CD4-positive, alpha-beta T cell (primary cell): ENCODE measurements at regions not wholly inside any gene's neighbourhood (a gene's known extent, or its start where the extent isn't known, plus 50 kb on each side); places are given as distances from the start of the nearest gene placed in this dataset.
"Not testable (repeated sequence)": the region's sequence is repeated elsewhere in the genome, so short reads cannot be mapped to it uniquely, and the experiment has no call there.

Experiments
- ATAC-seq: fragments of 200-7000 bp; cut with Tn5 transposase; one replicate; pipeline ENCODE4 v1.10.0; 2022; ENCODE audit warnings: mild to moderate bottlenecking; ENCODE audit not compliant: poor library complexity
- CTCF ChIA-PET: fragments of 350-600 bp; sonication (Branson Sonifier 250); formaldehyde crosslinking; loops from one replicate; lab custom pipeline; 2021; ENCODE audit warnings: antibody characterized with exemption, inconsistent platforms; lab: Charles Lee
- POLR2A ChIA-PET: fragments of 350-600 bp; sonication (Branson Sonifier 250); formaldehyde crosslinking; loops from one replicate; lab custom pipeline; 2021; ENCODE audit warnings: antibody characterized with exemption, inconsistent platforms; lab: Charles Lee
- DNase-seq, 14 experiments: peaks; one replicate each; pipeline ENCODE4 v3.0.0-alpha.2; 2013 to 2020; ENCODE audit warnings: mixed read lengths in 2 of 14
- H3K27ac ChIP-seq, 2 donors: one replicate each; pipeline versions ENCODE4 v1.5.1 to v1.7.0; 2013; ENCODE audit warnings: low read length in 2 of 2, low read depth in 1 of 2, mild to moderate bottlenecking in 1 of 2
- H3K27me3 ChIP-seq, 2 experiments: 1 replicate in 1 of 2; 2 replicates in 1 of 2; pipeline versions ENCODE4 v1.6.1 to v1.7.0; 2013; ENCODE audit warnings: low read length in 2 of 2, control low read depth in 1 of 2, mild to moderate bottlenecking in 1 of 2, moderate library complexity in 1 of 2; ENCODE audit not compliant: insufficient read depth in 2 of 2, control insufficient read depth in 1 of 2
- H3K36me3 ChIP-seq: one replicate; pipeline ENCODE4 v1.6.1; 2013; ENCODE audit warnings: low read length, control low read depth; ENCODE audit not compliant: insufficient read depth
- H3K4me1 ChIP-seq: one replicate; pipeline ENCODE4 v1.6.1; 2013; ENCODE audit warnings: low read length, control low read depth; ENCODE audit not compliant: insufficient read depth
- H3K4me3 ChIP-seq: one replicate; pipeline ENCODE4 v1.5.1; 2013; ENCODE audit warnings: mild to moderate bottlenecking, low read length, moderate library complexity
- H3K9me3 ChIP-seq, 2 experiments: 1 replicate in 1 of 2; 2 replicates in 1 of 2; pipeline versions ENCODE4 v1.6.1 to v1.7.0; 2013; ENCODE audit warnings: low read length in 2 of 2, mild to moderate bottlenecking in 2 of 2, control low read depth in 1 of 2, moderate library complexity in 1 of 2; ENCODE audit not compliant: control insufficient read depth in 1 of 2, insufficient read depth in 1 of 2
- H3K27ac Mint-ChIP-seq: one replicate; pipeline ENCODE4 v1.8.0; 2020; ENCODE audit warnings: mixed read lengths
- H3K27me3 Mint-ChIP-seq: one replicate; pipeline ENCODE4 v1.8.0; 2021; ENCODE audit warnings: mixed read lengths
- H3K36me3 Mint-ChIP-seq: one replicate; pipeline ENCODE4 v1.8.0; 2021; ENCODE audit warnings: low read depth, mixed read lengths
- H3K4me1 Mint-ChIP-seq: one replicate; pipeline ENCODE4 v1.8.0; 2021; ENCODE audit warnings: low read depth, mixed read lengths
- H3K4me3 Mint-ChIP-seq: one replicate; pipeline ENCODE4 v1.8.0; 2020; ENCODE audit warnings: mild to moderate bottlenecking, mixed read lengths
- H3K9me3 Mint-ChIP-seq: one replicate; pipeline ENCODE4 v1.8.0; 2020; ENCODE audit warnings: mixed read lengths
- CTCF ChIP-seq: fragments of 200-600 bp; IDR thresholded peaks from one replicate; pipeline ENCODE4 v1.8.0; 2022; ENCODE audit warnings: antibody characterized with exemption, mild to moderate bottlenecking
- intact Hi-C, 2 experiments: fragments of 100-400 bp; cut with DNase I in 1 of 2; cut with micrococcal nuclease in 1 of 2; formaldehyde crosslinking; loops; one replicate each; pipeline versions ENCODE4 v1.15.1 to v1.9.0; 2023 to 2025; cut with DNase I, micrococcal nuclease

GRCh38 chr10:37496061-37496460 is 361.3 kb downstream of the ZNF248 start:
- Histone ChIP-seq H3K4me1 (no peaks in the 10 kb centered on the region), H3K27me3 (no peaks in the 10 kb centered on the region), H3K4me3 (no peak overlapping the region), H3K9me3 (peaks cover 0 to 7% of the 10 kb centered on the region in 2 experiments), H3K27ac (no peak overlapping the region), H3K36me3 (no peaks in the 10 kb centered on the region)
- ChIA-PET CTCF (no interaction called here), POLR2A (no interaction called here)
- Mint-ChIP-seq H3K27me3 (no peaks in the 10 kb centered on the region), H3K27ac (no peak overlapping the region), H3K4me3 (no peak overlapping the region), H3K9me3 (peaks cover 11% of the 10 kb centered on the region), H3K36me3 (no peaks in the 10 kb centered on the region), H3K4me1 (no peaks in the 10 kb centered on the region)
- TF ChIP-seq CTCF, result no peak
- intact Hi-C loops, result no loop called here
- DNase-seq, result no peak
- no peak for ATAC-seq

GRCh38 chr10:37495415-37495814 is 362.0 kb downstream of the ZNF248 start:
- no peaks in the 10 kb centered on the region for H3K4me1 Mint-ChIP-seq

GRCh38 chr10:37493185-37493796 is 364.1 kb downstream of the ZNF248 start:
- H3K27ac ChIP-seq, intact Hi-C loops, H3K4me3 Mint-ChIP-seq, POLR2A ChIA-PET, DNase-seq, H3K27ac Mint-ChIP-seq, H3K36me3 ChIP-seq, ATAC-seq, H3K36me3 Mint-ChIP-seq, H3K4me1 ChIP-seq, CTCF ChIA-PET, H3K4me3 ChIP-seq, H3K27me3 ChIP-seq, H3K4me1 Mint-ChIP-seq, H3K27me3 Mint-ChIP-seq: not testable (repeated sequence)
- H3K9me3 Mint-ChIP-seq, result peaks cover 11% of the 10 kb centered on the region
- peaks cover 6 to 10% of the 10 kb centered on the region in 2 experiments for H3K9me3 ChIP-seq

More at GRCh38 chr10:37495415-37495814, 362.0 kb downstream of the ZNF248 start:
- Mint-ChIP-seq H3K4me3 (no peak overlapping the region), H3K9me3 (peaks cover 11% of the 10 kb centered on the region), H3K27ac (no peak overlapping the region), H3K27me3 (no peaks in the 10 kb centered on the region), H3K36me3 (no peaks in the 10 kb centered on the region)
- H3K4me1 ChIP-seq, result no peaks in the 10 kb centered on the region
- ChIA-PET POLR2A (no interaction called here), CTCF (no interaction called here)
- TF ChIP-seq CTCF, result no peak
- H3K4me3 ChIP-seq, result no peak overlapping the region
- DNase-seq (no peak), ATAC-seq (no peak)
- peaks cover 0 to 7% of the 10 kb centered on the region in 2 experiments for H3K9me3 ChIP-seq
- no peaks in the 10 kb centered on the region for H3K36me3 ChIP-seq
- no peak overlapping the region for H3K27ac ChIP-seq
- no peaks in the 10 kb centered on the region for H3K27me3 ChIP-seq
- intact Hi-C loops, result no loop called here

GRCh38 chr10:37490266-37490665 is 364.9 kb downstream of the ANKRD30A start:
- intact Hi-C loops, result no loop called here
- no peak for ATAC-seq

More at GRCh38 chr10:37490266-37490665, 364.9 kb downstream of the ANKRD30A start:
- Mint-ChIP-seq H3K27ac (no peak overlapping the region), H3K27me3 (no peaks in the 10 kb centered on the region), H3K36me3 (no peaks in the 10 kb centered on the region), H3K9me3 (peaks cover 5% of the 10 kb centered on the region), H3K4me1 (no peaks in the 10 kb centered on the region), H3K4me3 (no peak overlapping the region)
- Histone ChIP-seq H3K36me3 (no peaks in the 10 kb centered on the region), H3K9me3 (peaks cover 6% of the 10 kb centered on the region in 2 experiments), H3K27ac (no peak overlapping the region), H3K4me1 (no peaks in the 10 kb centered on the region), H3K4me3 (no peak overlapping the region), H3K27me3 (no peaks in the 10 kb centered on the region)
- ChIA-PET POLR2A (no interaction called here), CTCF (no interaction called here)
- no peak for TF ChIP-seq CTCF
- DNase-seq, result no peak
